A673 (cell line): ENCODE measurements at regions not wholly inside any gene's neighbourhood (a gene's known extent, or its start where the extent isn't known, plus 50 kb on each side); places are given as distances from the start of the nearest gene placed in this dataset.

ENCODE experiments used
- BruUV-seq: library from RNA; stranded (reverse); fragments of 400-500 nt; replicated peaks from 2 replicates; lab custom pipeline; 2021; lab: Mats Ljungman, UMichigan
- CTCF ChIA-PET: fragments of 300-600 bp; sonication (Branson Sonifier 250); formaldehyde crosslinking; loops from one replicate; lab custom pipeline; 2022; ENCODE audit warnings: antibody characterized with exemption; lab: Charles Lee
- POLR2A ChIA-PET: fragments of 300-600 bp; sonication (Branson Sonifier 250); formaldehyde crosslinking; loops from one replicate; lab custom pipeline; 2022; ENCODE audit warnings: antibody characterized with exemption; ENCODE audit not compliant: low non-redundant PET; lab: Charles Lee
- DNase-seq: peaks from one replicate; pipeline ENCODE4 v3.0.0-alpha.2; 2015; ENCODE audit warnings: low spot score
- H3K27ac ChIP-seq: fragments of 200-600 bp; sonication (generic); 2 replicates; pipeline ENCODE4 v1.5.1; 2016; ENCODE audit warnings: mixed run types, low read depth, mild to moderate bottlenecking, mixed read lengths, antibody characterized with exemption, low read length; ENCODE audit not compliant: poor library complexity, severe bottlenecking
- H3K27me3 ChIP-seq: fragments of 200-600 bp; sonication (generic); replicated peaks from 2 replicates; pipeline ENCODE4 v1.6.1; 2017; ENCODE audit warnings: mixed run types, low read depth, mild to moderate bottlenecking, mixed read lengths, antibody characterized with exemption, low read length; ENCODE audit not compliant: insufficient read depth, poor library complexity
- H3K36me3 ChIP-seq: fragments of 200-600 bp; sonication (generic); 2 replicates; pipeline ENCODE4 v1.6.1; 2016; ENCODE audit warnings: mixed run types, mild to moderate bottlenecking, mixed read lengths, antibody characterized with exemption, low read length; ENCODE audit not compliant: insufficient read depth, poor library complexity, severe bottlenecking
- H3K4me1 ChIP-seq: fragments of 200-600 bp; sonication (generic); 2 replicates; pipeline ENCODE4 v1.6.1; 2017; ENCODE audit warnings: mixed run types, mild to moderate bottlenecking, mixed read lengths, antibody characterized with exemption, low read length; ENCODE audit not compliant: insufficient read depth, poor library complexity, severe bottlenecking
- H3K4me3 ChIP-seq: fragments of 200-600 bp; sonication (generic); 2 replicates; pipeline ENCODE4 v1.5.1; 2016; ENCODE audit warnings: low read depth, mixed run types, mild to moderate bottlenecking, mixed read lengths, low read length; ENCODE audit not compliant: poor library complexity, severe bottlenecking
- H3K9me3 ChIP-seq: fragments of 200-600 bp; sonication (generic); 2 replicates; pipeline ENCODE4 v1.6.1; 2016; ENCODE audit warnings: mixed run types, low read depth, mild to moderate bottlenecking, mixed read lengths, antibody characterized with exemption, low read length; ENCODE audit not compliant: poor library complexity, severe bottlenecking
- CTCF ChIP-seq: fragments of 300-800, 200-600 bp; sonication (generic); conservative IDR thresholded peaks from 2 replicates; pipeline ENCODE4 v1.5.1; 2017; ENCODE audit warnings: low read depth, mild to moderate bottlenecking, antibody characterized with exemption, low read length, moderate library complexity, mixed read lengths
- EZH2 ChIP-seq: fragments of 200-600 bp; sonication (generic); IDR thresholded peaks from 2 replicates; pipeline ENCODE4 v1.6.1; 2017; ENCODE audit warnings: borderline replicate concordance, low read depth, mild to moderate bottlenecking, mixed read lengths, antibody characterized with exemption, low read length; ENCODE audit not compliant: poor library complexity, severe bottlenecking
- intact Hi-C: fragments of 100-400 bp; cut with micrococcal nuclease; formaldehyde crosslinking; loops from one replicate; pipeline ENCODE4 v1.10.0; 2022; ENCODE audit not compliant: unreplicated experiment

GRCh38 chr2:58354230-58354629 lies 113.1 kb upstream of the FANCL start:
- intact Hi-C loops = loop anchor here (10.0 kb wide), 1 partner anchor 449 kb away; no protein-coding TSS in a partner anchor
- H3K27ac ChIP-seq = no peak overlapping the region
- H3K27me3 ChIP-seq = peaks cover 6% of the 10 kb centered on the region
- DNase-seq = no peak
- TF ChIP-seq CTCF (no peak), EZH2 (no peak)
- H3K36me3 ChIP-seq = no peaks in the 10 kb centered on the region
- BruUV-seq = no TSS peak
- ChIA-PET POLR2A (no interaction called here), CTCF (no interaction called here)
- H3K4me1 ChIP-seq = no peaks in the 10 kb centered on the region
- no peak overlapping the region for H3K4me3 ChIP-seq
- no peaks in the 10 kb centered on the region for H3K9me3 ChIP-seq

DNA sequence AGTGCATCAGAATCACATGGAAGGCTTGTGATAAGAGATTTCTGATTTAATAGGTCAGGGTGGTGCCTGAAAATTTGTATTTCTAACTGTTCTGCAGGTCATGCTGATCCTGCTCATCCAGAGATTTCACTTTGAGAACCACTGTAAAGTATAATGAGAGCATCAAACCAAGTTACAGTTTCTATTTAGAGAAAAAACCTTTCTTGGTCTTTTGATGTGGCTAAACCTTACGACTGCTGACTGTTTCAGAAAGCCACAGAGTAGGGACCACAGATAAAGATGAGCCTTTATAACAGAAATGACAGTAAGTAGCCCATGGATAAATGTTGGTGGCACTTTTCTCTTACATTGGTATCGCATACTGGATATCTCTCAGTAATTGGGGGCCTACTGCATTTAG lies 109.4 kb upstream of the FANCL start:
- CTCF ChIA-PET = no interaction called here
- Histone ChIP-seq H3K36me3 (no peaks in the 10 kb centered on the region), H3K4me3 (no peak overlapping the region), H3K27me3 (peaks cover 6% of the 10 kb centered on the region), H3K4me1 (no peaks in the 10 kb centered on the region), H3K27ac (no peak overlapping the region), H3K9me3 (no peaks in the 10 kb centered on the region)
- no TSS peak for BruUV-seq
- TF ChIP-seq EZH2 = no peak
- TF ChIP-seq CTCF = no peak
- POLR2A ChIA-PET = no interaction called here
- DNase-seq = no peak
- intact Hi-C loops = loop anchor here (10.0 kb wide), 1 partner anchor 446 kb away; no protein-coding TSS in a partner anchor

GRCh38 chr2:58347810-58348209 lies 106.7 kb upstream of the FANCL start:
- Histone ChIP-seq H3K4me1 (no peaks in the 10 kb centered on the region), H3K36me3 (no peaks in the 10 kb centered on the region), H3K4me3 (no peak overlapping the region), H3K27ac (no peak overlapping the region), H3K9me3 (no peaks in the 10 kb centered on the region), H3K27me3 (peaks cover 6% of the 10 kb centered on the region)
- no TSS peak for BruUV-seq
- DNase-seq = no peak
- intact Hi-C loops = no loop called here
- TF ChIP-seq CTCF (no peak), EZH2 (no peak)
- POLR2A ChIA-PET = no interaction called here
- CTCF ChIA-PET = no interaction called here
